ENCODE measurements at regions not wholly inside any gene's neighbourhood (a gene's known extent, or its start where the extent isn't known, plus 50 kb on each side); places are given as distances from the start of the nearest gene placed in this dataset.

- peaks cover 15% of the 10 kb centered on the region for H3K4me1 Mint-ChIP-seq (ENCODE audit: low read depth, unreplicated experiment)
- no TSS peak for BruUV-seq (replicated peaks)
- CTCF ChIA-PET: no interaction called here
- H3K4me3 Mint-ChIP-seq (ENCODE audit: low read depth, unreplicated experiment): no peak overlapping the region
- TF ChIP-seq CTCF (IDR thresholded peaks at IDR 0.05; ENCODE audit: unreplicated experiment): no peak
- no peak for DNase-seq
- H3K36me3 Mint-ChIP-seq (ENCODE audit: insufficient read depth, unreplicated experiment): no peaks in the 10 kb centered on the region
- intact Hi-C loops (cut with micrococcal nuclease; ENCODE audit: unreplicated experiment): no loop called here
- H3K27ac Mint-ChIP-seq (ENCODE audit: unreplicated experiment): no peak overlapping the region
- no peaks in the 10 kb centered on the region for H3K27me3 Mint-ChIP-seq (ENCODE audit: unreplicated experiment)
- no peaks in the 10 kb centered on the region for H3K9me3 Mint-ChIP-seq (ENCODE audit: low read depth, unreplicated experiment)
These were observed 144.1 kb upstream of the SETBP1 start for GRCh38 chr18:44536619-44537018.

DNA sequence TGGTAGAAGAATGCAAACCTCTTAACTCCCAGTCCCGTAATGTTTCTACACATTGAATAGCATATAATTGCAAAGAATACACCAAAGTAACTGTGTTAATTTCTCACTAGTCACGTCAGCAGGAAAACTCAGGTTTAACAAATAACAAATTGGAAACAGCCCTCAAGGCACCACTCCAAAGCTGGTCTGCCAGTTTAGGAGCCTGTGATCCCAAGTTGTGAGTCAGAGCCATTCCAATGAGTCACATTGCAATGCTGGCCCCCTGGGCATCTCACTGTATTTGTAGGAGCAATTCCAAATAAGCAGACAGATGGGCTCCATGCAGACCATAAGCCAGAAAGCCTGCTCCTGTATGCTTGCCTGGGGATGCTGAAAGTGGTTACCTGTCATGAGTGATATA, 143.2 kb upstream of the SETBP1 start:
- Mint-ChIP-seq H3K27ac (ENCODE audit: unreplicated experiment) (no peak overlapping the region), H3K4me1 (ENCODE audit: low read depth, unreplicated experiment) (peaks cover 20% of the 10 kb centered on the region), H3K9me3 (ENCODE audit: low read depth, unreplicated experiment) (no peaks in the 10 kb centered on the region), H3K36me3 (ENCODE audit: insufficient read depth, unreplicated experiment) (no peaks in the 10 kb centered on the region), H3K4me3 (ENCODE audit: low read depth, unreplicated experiment) (no peak overlapping the region), H3K27me3 (ENCODE audit: unreplicated experiment) (no peaks in the 10 kb centered on the region)
- no peak for TF ChIP-seq CTCF (IDR thresholded peaks at IDR 0.05; ENCODE audit: unreplicated experiment)
- intact Hi-C loops (cut with micrococcal nuclease; ENCODE audit: unreplicated experiment): no loop called here
- peak; percentile 56 for DNase-seq
- no TSS peak for BruUV-seq (replicated peaks)
- CTCF ChIA-PET: no interaction called here

DNA sequence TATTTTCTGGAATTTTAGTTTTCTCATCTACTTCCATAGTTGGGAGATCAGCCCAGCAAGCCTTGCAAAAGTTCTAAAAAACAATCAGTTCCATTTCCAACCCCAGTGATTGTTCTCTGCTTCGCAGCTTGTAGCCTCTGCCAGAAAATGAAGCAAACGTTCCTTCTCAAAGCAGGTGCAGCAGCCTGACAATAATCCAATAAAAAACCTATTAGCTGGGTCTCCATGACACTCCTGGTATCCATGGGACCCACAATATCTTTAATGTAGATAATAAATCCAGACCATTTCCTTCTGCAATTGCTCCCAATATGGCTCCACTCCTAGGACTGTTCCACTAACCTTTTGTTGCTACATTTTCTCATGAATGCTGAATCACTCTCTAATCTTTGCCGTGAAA, 140.8 kb upstream of the SETBP1 start:
- CTCF ChIA-PET: no interaction called here
- no peak for TF ChIP-seq CTCF (IDR thresholded peaks at IDR 0.05; ENCODE audit: unreplicated experiment)
- no peaks in the 10 kb centered on the region for H3K27me3 Mint-ChIP-seq (ENCODE audit: unreplicated experiment)
- no peak overlapping the region for H3K27ac Mint-ChIP-seq (ENCODE audit: unreplicated experiment)
- H3K36me3 Mint-ChIP-seq (ENCODE audit: insufficient read depth, unreplicated experiment): no peaks in the 10 kb centered on the region
- no peak overlapping the region for H3K4me3 Mint-ChIP-seq (ENCODE audit: low read depth, unreplicated experiment)
- H3K9me3 Mint-ChIP-seq (ENCODE audit: low read depth, unreplicated experiment): no peaks in the 10 kb centered on the region
- intact Hi-C loops (cut with micrococcal nuclease; ENCODE audit: unreplicated experiment): loop anchor here (10.0 kb wide), 1 partner anchor 65 kb away; no protein-coding TSS in a partner anchor
- H3K4me1 Mint-ChIP-seq (ENCODE audit: low read depth, unreplicated experiment): peaks cover 20% of the 10 kb centered on the region
- DNase-seq: no peak
- no TSS peak for BruUV-seq (replicated peaks)

DNA sequence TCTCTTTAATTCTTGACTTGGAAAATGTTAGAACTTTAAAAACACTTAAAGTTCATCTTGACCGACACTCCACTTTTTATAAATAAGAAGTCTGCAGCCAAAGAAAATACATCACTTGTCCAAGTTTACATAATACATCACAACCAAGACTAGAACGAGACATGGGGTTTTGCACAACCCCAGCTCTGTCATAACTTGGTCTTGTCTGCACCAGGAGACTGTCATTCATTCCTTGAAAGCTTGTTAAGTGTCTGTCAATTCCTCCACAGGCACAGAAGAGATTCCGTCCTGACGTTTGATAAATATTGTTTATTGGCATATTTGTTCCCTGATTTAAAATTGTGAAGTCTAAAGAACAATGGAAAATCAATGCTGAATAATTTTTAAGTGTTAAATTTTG, 139.5 kb upstream of the SETBP1 start:
- BruUV-seq (replicated peaks): no TSS peak
- H3K27ac Mint-ChIP-seq (ENCODE audit: unreplicated experiment): no peak overlapping the region
- CTCF ChIA-PET: interaction anchor here (0.5 kb wide), 1 partner anchor 844 kb away, joined by 5 read pairs; no protein-coding TSS in a partner anchor
- no peak overlapping the region for H3K4me3 Mint-ChIP-seq (ENCODE audit: low read depth, unreplicated experiment)
- no peak for TF ChIP-seq CTCF (IDR thresholded peaks at IDR 0.05; ENCODE audit: unreplicated experiment)
- no peak for DNase-seq
- H3K27me3 Mint-ChIP-seq (ENCODE audit: unreplicated experiment): no peaks in the 10 kb centered on the region
- no peaks in the 10 kb centered on the region for H3K9me3 Mint-ChIP-seq (ENCODE audit: low read depth, unreplicated experiment)
- peaks cover 20% of the 10 kb centered on the region for H3K4me1 Mint-ChIP-seq (ENCODE audit: low read depth, unreplicated experiment)
- intact Hi-C loops (cut with micrococcal nuclease; ENCODE audit: unreplicated experiment): loop anchor here (10.0 kb wide), 1 partner anchor 64 kb away; no protein-coding TSS in a partner anchor
- H3K36me3 Mint-ChIP-seq (ENCODE audit: insufficient read depth, unreplicated experiment): no peaks in the 10 kb centered on the region
